ENCODE measurements at regions not wholly inside any gene's neighbourhood (a gene's known extent, or its start where the extent isn't known, plus 50 kb on each side); places are given as distances from the start of the nearest gene placed in this dataset.

- TF ChIP-seq POLR2A (IDR thresholded peaks at IDR 0.05; ENCODE audit: low read length) = no peak
- TF ChIP-seq GATA1 (IDR thresholded peaks at IDR 0.05; ENCODE audit: low read depth, low read length) = no peak
Measured at GRCh38 chr11:103596315-103596714, 440.1 kb upstream of the DDI1 start.
